Fibroblast of lung (primary cell): ENCODE measurements at regions not wholly inside any gene's neighbourhood (a gene's known extent, or its start where the extent isn't known, plus 50 kb on each side); places are given as distances from the start of the nearest gene placed in this dataset.

Experiments used
- CTCF ChIP-seq, 2 donors: IDR thresholded peaks in 1 of 2; conservative IDR thresholded peaks in 1 of 2; 1 replicate in 1 of 2; 2 replicates in 1 of 2; pipeline ENCODE4 v1.5.1; 2011 to 2012; ENCODE audit warnings: low read length in 2 of 2, control low read depth in 1 of 2, inconsistent platforms in 1 of 2, low read depth in 1 of 2, mild to moderate bottlenecking in 1 of 2
- EZH2 ChIP-seq: IDR thresholded peaks from 2 replicates; pipeline ENCODE4 v1.5.1; 2012; ENCODE audit warnings: low read length, control low read depth, mild to moderate bottlenecking; ENCODE audit errors: missing control alignments

GRCh38 chr2:37550190-37550589, 121.3 kb downstream of the CDC42EP3 start:
- TF ChIP-seq CTCF (conservative IDR thresholded peaks at IDR 0.05 in 1 of 2, IDR thresholded peaks at IDR 0.05 in 1 of 2; ENCODE audit: low read depth in 1 of 2, low read length in 2 of 2): no peak
- TF ChIP-seq EZH2: no peak
